ENCODE measurements at regions not wholly inside any gene's neighbourhood (a gene's known extent, or its start where the extent isn't known, plus 50 kb on each side); places are given as distances from the start of the nearest gene placed in this dataset.

- no peaks in the 10 kb centered on the region for H3K4me1 ChIP-seq (ENCODE audit: insufficient read depth)
- no peak overlapping the region for H3K27ac ChIP-seq (ENCODE audit: low read depth)
- DNase-seq (ENCODE audit: extremely low spot score) = no peak
- no peaks in the 10 kb centered on the region for H3K36me3 ChIP-seq (ENCODE audit: insufficient read depth)
- H3K4me3 ChIP-seq (ENCODE audit: low read depth, low read length) = no peak overlapping the region
- WGBS = 74% methylated on average over 4 of the region's 4 CpGs
Observed at GRCh38 chr19:28960986-28961705, 251.8 kb downstream of the UQCRFS1 start.

GRCh38 chr19:28960586-28960985 is 252.4 kb downstream of the UQCRFS1 start:
- DNase-seq (ENCODE audit: extremely low spot score) = no peak
- Histone ChIP-seq H3K27ac (ENCODE audit: low read depth) (no peak overlapping the region), H3K4me3 (ENCODE audit: low read depth, low read length) (no peak overlapping the region), H3K4me1 (ENCODE audit: insufficient read depth) (no peaks in the 10 kb centered on the region), H3K36me3 (ENCODE audit: insufficient read depth) (no peaks in the 10 kb centered on the region)
- WGBS = 93% methylated on average over 1 of the region's 1 CpG

GRCh38 chr19:28956961-28957360 is 256.0 kb downstream of the UQCRFS1 start:
- no peak for DNase-seq (ENCODE audit: extremely low spot score)
- H3K4me1 ChIP-seq (ENCODE audit: insufficient read depth) = no peaks in the 10 kb centered on the region
- no peak overlapping the region for H3K4me3 ChIP-seq (ENCODE audit: low read depth, low read length)
- no peak overlapping the region for H3K27ac ChIP-seq (ENCODE audit: low read depth)
- 81% methylated on average over 2 of the region's 2 CpGs for WGBS
- no peaks in the 10 kb centered on the region for H3K36me3 ChIP-seq (ENCODE audit: insufficient read depth)

- WGBS = 72% methylated on average over 3 of the region's 3 CpGs
- Histone ChIP-seq H3K36me3 (ENCODE audit: insufficient read depth) (no peaks in the 10 kb centered on the region), H3K4me1 (ENCODE audit: insufficient read depth) (no peaks in the 10 kb centered on the region), H3K27ac (ENCODE audit: low read depth) (no peak overlapping the region), H3K4me3 (ENCODE audit: low read depth, low read length) (no peak overlapping the region)
- no peak for DNase-seq (ENCODE audit: extremely low spot score)
Observed at GRCh38 chr19:28956421-28956820, 256.5 kb downstream of the UQCRFS1 start.

- no peak overlapping the region for H3K4me3 ChIP-seq (ENCODE audit: low read depth, low read length)
- H3K36me3 ChIP-seq (ENCODE audit: insufficient read depth) = no peaks in the 10 kb centered on the region
- 75% methylated on average over 4 of the region's 4 CpGs for WGBS
- DNase-seq (ENCODE audit: extremely low spot score) = no peak
- H3K27ac ChIP-seq (ENCODE audit: low read depth) = no peak overlapping the region
- H3K4me1 ChIP-seq (ENCODE audit: insufficient read depth) = no peaks in the 10 kb centered on the region
Observed at GRCh38 chr19:28949535-28949934, 263.4 kb downstream of the UQCRFS1 start.

GRCh38 chr19:28949027-28949426 is 263.9 kb downstream of the UQCRFS1 start:
- H3K36me3 ChIP-seq (ENCODE audit: insufficient read depth) = no peaks in the 10 kb centered on the region
- H3K27ac ChIP-seq (ENCODE audit: low read depth) = no peak overlapping the region
- no peaks in the 10 kb centered on the region for H3K4me1 ChIP-seq (ENCODE audit: insufficient read depth)
- 60% methylated on average over 1 of the region's 1 CpG for WGBS
- DNase-seq (ENCODE audit: extremely low spot score) = no peak
- H3K4me3 ChIP-seq (ENCODE audit: low read depth, low read length) = no peak overlapping the region

GRCh38 chr19:28948566-28948965 is 264.4 kb downstream of the UQCRFS1 start:
- Histone ChIP-seq H3K27ac (ENCODE audit: low read depth) (no peak overlapping the region), H3K4me1 (ENCODE audit: insufficient read depth) (no peaks in the 10 kb centered on the region), H3K36me3 (ENCODE audit: insufficient read depth) (no peaks in the 10 kb centered on the region), H3K4me3 (ENCODE audit: low read depth, low read length) (no peak overlapping the region)
- DNase-seq (ENCODE audit: extremely low spot score) = no peak
- 62% methylated on average over 5 of the region's 5 CpGs for WGBS

- WGBS = 62% methylated on average over 13 of the region's 13 CpGs
- Histone ChIP-seq H3K4me1 (ENCODE audit: insufficient read depth) (no peaks in the 10 kb centered on the region), H3K36me3 (ENCODE audit: insufficient read depth) (no peaks in the 10 kb centered on the region), H3K4me3 (ENCODE audit: low read depth, low read length) (no peak overlapping the region), H3K27ac (ENCODE audit: low read depth) (no peak overlapping the region)
- no peak for DNase-seq (ENCODE audit: extremely low spot score)
Observed at GRCh38 chr19:28948026-28948425, 264.9 kb downstream of the UQCRFS1 start.

- DNase-seq (ENCODE audit: extremely low spot score) = no peak
- Histone ChIP-seq H3K4me3 (ENCODE audit: low read depth, low read length) (no peak overlapping the region), H3K4me1 (ENCODE audit: insufficient read depth) (no peaks in the 10 kb centered on the region), H3K36me3 (ENCODE audit: insufficient read depth) (no peaks in the 10 kb centered on the region), H3K27ac (ENCODE audit: low read depth) (no peak overlapping the region)
- 85% methylated on average over 8 of the region's 8 CpGs for WGBS
Observed at GRCh38 chr19:28943651-28944050, 269.3 kb downstream of the UQCRFS1 start.

- no peaks in the 10 kb centered on the region for H3K36me3 ChIP-seq (ENCODE audit: insufficient read depth)
- WGBS = 37% methylated on average over 11 of the region's 11 CpGs
Observed at GRCh38 chr19:28941833-28942232, 271.1 kb downstream of the UQCRFS1 start.

GRCh38 chr19:28940751-28941500 is 272.0 kb downstream of the UQCRFS1 start:
- WGBS = 41% methylated on average over 7 of the region's 7 CpGs
- no peak for DNase-seq (ENCODE audit: extremely low spot score)
- Histone ChIP-seq H3K4me3 (ENCODE audit: low read depth, low read length) (no peak overlapping the region), H3K4me1 (ENCODE audit: insufficient read depth) (no peaks in the 10 kb centered on the region), H3K27ac (ENCODE audit: low read depth) (no peak overlapping the region), H3K36me3 (ENCODE audit: insufficient read depth) (no peaks in the 10 kb centered on the region)

More at GRCh38 chr19:28941833-28942232, 271.1 kb downstream of the UQCRFS1 start:
- Histone ChIP-seq H3K4me3 (ENCODE audit: low read depth, low read length) (no peak overlapping the region), H3K4me1 (ENCODE audit: insufficient read depth) (no peaks in the 10 kb centered on the region), H3K27ac (ENCODE audit: low read depth) (no peak overlapping the region)
- DNase-seq (ENCODE audit: extremely low spot score) = no peak

GRCh38 chr19:28939236-28939635 is 273.7 kb downstream of the UQCRFS1 start:
- no peak for DNase-seq (ENCODE audit: extremely low spot score)
- Histone ChIP-seq H3K27ac (ENCODE audit: low read depth) (no peak overlapping the region), H3K4me1 (ENCODE audit: insufficient read depth) (no peaks in the 10 kb centered on the region), H3K4me3 (ENCODE audit: low read depth, low read length) (no peak overlapping the region), H3K36me3 (ENCODE audit: insufficient read depth) (no peaks in the 10 kb centered on the region)

- Histone ChIP-seq H3K36me3 (ENCODE audit: insufficient read depth) (no peaks in the 10 kb centered on the region), H3K4me3 (ENCODE audit: low read depth, low read length) (no peak overlapping the region), H3K27ac (ENCODE audit: low read depth) (no peak overlapping the region), H3K4me1 (ENCODE audit: insufficient read depth) (no peaks in the 10 kb centered on the region)
- no peak for DNase-seq (ENCODE audit: extremely low spot score)
- 97% methylated on average over 1 of the region's 1 CpG for WGBS
Observed at GRCh38 chr19:28936001-28936400, 276.9 kb downstream of the UQCRFS1 start.

- no peak for DNase-seq (ENCODE audit: extremely low spot score)
- H3K27ac ChIP-seq (ENCODE audit: low read depth) = no peak overlapping the region
- H3K36me3 ChIP-seq (ENCODE audit: insufficient read depth) = no peaks in the 10 kb centered on the region
- no peak overlapping the region for H3K4me3 ChIP-seq (ENCODE audit: low read depth, low read length)
- H3K4me1 ChIP-seq (ENCODE audit: insufficient read depth) = no peaks in the 10 kb centered on the region
Observed at GRCh38 chr19:28934631-28935030, 278.3 kb downstream of the UQCRFS1 start.
